ENCODE measurements at regions not wholly inside any gene's neighbourhood (a gene's known extent, or its start where the extent isn't known, plus 50 kb on each side); places are given as distances from the start of the nearest gene placed in this dataset.
"Not testable (repeated sequence)": the region's sequence is repeated elsewhere in the genome, so short reads cannot be mapped to it uniquely, and the experiment has no call there.

GRCh38 chr5:143908959-143909358, 97.0 kb downstream of the HMHB1 start:
- no peak for ATAC-seq

- peak in 1 of 2 donors; percentile 17 for ATAC-seq
These were observed 101.2 kb downstream of the HMHB1 start for GRCh38 chr5:143913008-143913752.

- ATAC-seq, result no peak
These were observed 102.8 kb downstream of the HMHB1 start for GRCh38 chr5:143914756-143915155.

- ATAC-seq, result no peak
These were observed 104.5 kb downstream of the HMHB1 start for GRCh38 chr5:143916451-143916850.

- no peak for ATAC-seq
These were observed 107.0 kb downstream of the HMHB1 start for GRCh38 chr5:143918961-143919360.

GRCh38 chr5:143920772-143921171, 108.8 kb downstream of the HMHB1 start:
- ATAC-seq, result no peak

- ATAC-seq, result no peak
These were observed 109.8 kb downstream of the HMHB1 start for GRCh38 chr5:143921525-143922311.

- ATAC-seq, result no peak
These were observed 110.8 kb downstream of the HMHB1 start for GRCh38 chr5:143922718-143923117.

GRCh38 chr5:143923634-143924266, 111.8 kb downstream of the HMHB1 start:
- no peak for ATAC-seq

GRCh38 chr5:143924311-143924978, 112.5 kb downstream of the HMHB1 start:
- no peak for ATAC-seq

- ATAC-seq, result not testable (repeated sequence)
These were observed 113.0 kb downstream of the HMHB1 start for GRCh38 chr5:143924979-143925325.

GRCh38 chr5:143929486-143929885, 117.5 kb downstream of the HMHB1 start:
- no peak for ATAC-seq

GRCh38 chr5:143930561-143930960, 118.6 kb downstream of the HMHB1 start:
- no peak for ATAC-seq

GRCh38 chr5:143931476-143931875, 119.5 kb downstream of the HMHB1 start:
- no peak for ATAC-seq

- no peak for ATAC-seq
These were observed 120.0 kb downstream of the HMHB1 start for GRCh38 chr5:143931986-143932385.

GRCh38 chr5:143932584-143932983, 120.6 kb downstream of the HMHB1 start:
- no peak for ATAC-seq

GRCh38 chr5:143933451-143933850, 121.5 kb downstream of the HMHB1 start:
- no peak for ATAC-seq

- ATAC-seq, result no peak
These were observed 122.9 kb downstream of the HMHB1 start for GRCh38 chr5:143934821-143935220.

GRCh38 chr5:143938230-143938629, 126.3 kb downstream of the HMHB1 start:
- no peak for ATAC-seq

- ATAC-seq, result no peak
These were observed 134.9 kb downstream of the HMHB1 start for GRCh38 chr5:143946837-143947236.

- ATAC-seq, result no peak
These were observed 135.4 kb downstream of the HMHB1 start for GRCh38 chr5:143947313-143947712.

GRCh38 chr5:143952809-143953208, 140.8 kb downstream of the HMHB1 start:
- no peak for ATAC-seq

GRCh38 chr5:143953851-143954250, 141.9 kb downstream of the HMHB1 start:
- no peak for ATAC-seq
